ENCODE measurements at regions not wholly inside any gene's neighbourhood (a gene's known extent, or its start where the extent isn't known, plus 50 kb on each side); places are given as distances from the start of the nearest gene placed in this dataset.

GRCh38 chr11:127576210-127576609, 575.6 kb upstream of the KIRREL3 start:
- DNase-seq (ENCODE audit: low spot score), result no peak
- ATAC-seq, result no peak

GRCh38 chr11:127574478-127574877, 573.9 kb upstream of the KIRREL3 start:
- DNase-seq (ENCODE audit: low spot score) (no peak), ATAC-seq (no peak)

GRCh38 chr11:127568891-127569290, 568.3 kb upstream of the KIRREL3 start:
- DNase-seq (ENCODE audit: low spot score) (no peak), ATAC-seq (no peak)

- ATAC-seq, result no peak
- DNase-seq (ENCODE audit: low spot score), result no peak
These were observed 566.8 kb upstream of the KIRREL3 start for GRCh38 chr11:127567237-127567932.

GRCh38 chr11:127564810-127565209, 564.2 kb upstream of the KIRREL3 start:
- DNase-seq (ENCODE audit: low spot score), result no peak
- no peak for ATAC-seq

- DNase-seq (ENCODE audit: low spot score), result no peak
These were observed 559.4 kb upstream of the KIRREL3 start for GRCh38 chr11:127559978-127560377.

GRCh38 chr11:127552446-127552845, 551.9 kb upstream of the KIRREL3 start:
- DNase-seq (ENCODE audit: low spot score) (no peak), ATAC-seq (no peak)

More at GRCh38 chr11:127559978-127560377, 559.4 kb upstream of the KIRREL3 start:
- no peak for ATAC-seq

GRCh38 chr11:127531167-127531566, 530.6 kb upstream of the KIRREL3 start:
- DNase-seq (ENCODE audit: low spot score) (no peak), ATAC-seq (no peak)

GRCh38 chr11:127528297-127528696, 527.7 kb upstream of the KIRREL3 start:
- DNase-seq (ENCODE audit: low spot score) (no peak), ATAC-seq (no peak)

- ATAC-seq, result no peak
- no peak for DNase-seq (ENCODE audit: low spot score)
These were observed 524.0 kb upstream of the KIRREL3 start for GRCh38 chr11:127524618-127525017.

GRCh38 chr11:127521413-127521812, 520.8 kb upstream of the KIRREL3 start:
- ATAC-seq (no peak), DNase-seq (ENCODE audit: low spot score) (no peak)

- ATAC-seq (no peak), DNase-seq (ENCODE audit: low spot score) (no peak)
These were observed 507.3 kb upstream of the KIRREL3 start for GRCh38 chr11:127507851-127508250.

- no peak for ATAC-seq
- DNase-seq (ENCODE audit: low spot score), result no peak
These were observed 506.1 kb upstream of the KIRREL3 start for GRCh38 chr11:127506647-127507046.

- no peak for DNase-seq (ENCODE audit: low spot score)
- ATAC-seq, result no peak
These were observed 505.6 kb upstream of the KIRREL3 start for GRCh38 chr11:127506126-127506525.

- DNase-seq (ENCODE audit: low spot score) (no peak), ATAC-seq (no peak)
These were observed 495.6 kb upstream of the KIRREL3 start for GRCh38 chr11:127496165-127496564.

- ATAC-seq, result no peak
- no peak for DNase-seq (ENCODE audit: low spot score)
These were observed 492.9 kb upstream of the KIRREL3 start for GRCh38 chr11:127493330-127494022.

- ATAC-seq (no peak), DNase-seq (ENCODE audit: low spot score) (no peak)
These were observed 491.5 kb upstream of the KIRREL3 start for GRCh38 chr11:127492029-127492428.

GRCh38 chr11:127491589-127491988, 491.0 kb upstream of the KIRREL3 start:
- ATAC-seq (no peak), DNase-seq (ENCODE audit: low spot score) (no peak)

- DNase-seq (ENCODE audit: low spot score) (no peak), ATAC-seq (no peak)
These were observed 490.3 kb upstream of the KIRREL3 start for GRCh38 chr11:127490896-127491295.

GRCh38 chr11:127485541-127485940, 485.0 kb upstream of the KIRREL3 start:
- ATAC-seq (no peak), DNase-seq (ENCODE audit: low spot score) (no peak)

GRCh38 chr11:127481391-127481790, 480.8 kb upstream of the KIRREL3 start:
- ATAC-seq, result no peak

GRCh38 chr11:127478826-127479225, 478.3 kb upstream of the KIRREL3 start:
- ATAC-seq, result no peak

More at GRCh38 chr11:127481391-127481790, 480.8 kb upstream of the KIRREL3 start:
- no peak for DNase-seq (ENCODE audit: low spot score)

GRCh38 chr11:127474766-127475165, 474.2 kb upstream of the KIRREL3 start:
- no peak for ATAC-seq
- DNase-seq (ENCODE audit: low spot score), result no peak

More at GRCh38 chr11:127478826-127479225, 478.3 kb upstream of the KIRREL3 start:
- no peak for DNase-seq (ENCODE audit: low spot score)
